ENCODE measurements at regions not wholly inside any gene's neighbourhood (a gene's known extent, or its start where the extent isn't known, plus 50 kb on each side); places are given as distances from the start of the nearest gene placed in this dataset.

DNA sequence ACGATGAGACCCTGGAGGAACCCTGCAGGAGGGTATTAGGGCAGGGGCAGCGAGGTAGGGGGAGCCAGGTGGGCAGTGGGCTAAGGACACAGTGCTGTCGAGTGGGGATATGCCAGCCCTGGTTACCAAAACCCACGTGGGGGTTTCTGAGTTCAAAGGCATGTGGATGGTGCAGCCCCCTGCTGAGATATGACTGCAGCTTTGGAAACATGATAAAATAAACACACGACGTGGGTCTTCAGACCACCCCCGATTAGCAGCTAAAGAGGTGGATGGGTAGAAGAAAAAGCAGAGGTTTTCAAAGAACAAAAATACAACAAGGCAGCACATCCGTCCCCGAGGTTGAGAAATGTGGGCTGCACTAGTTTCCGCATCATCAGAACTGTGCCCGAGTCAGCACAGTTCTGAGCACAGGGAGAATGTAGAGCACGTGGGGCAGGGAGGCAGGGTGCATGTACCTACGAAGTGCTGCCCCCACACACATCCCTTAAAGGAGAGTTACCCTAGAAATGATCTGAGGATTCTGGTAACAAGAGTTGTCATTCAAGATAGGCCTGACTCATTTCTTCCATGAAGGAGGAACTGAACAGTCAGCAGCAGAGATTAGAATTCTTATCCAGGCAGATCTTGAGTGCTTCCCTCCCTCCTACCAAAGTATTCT, 121.3 kb downstream of the RPLP1 start:
- Histone ChIP-seq H3K9ac (ENCODE audit: low read length) (no peak overlapping the region), H4K20me1 (ENCODE audit: insufficient read depth, low read length) (no peaks in the 10 kb centered on the region), H3K36me3 (replicated peaks; ENCODE audit: insufficient read depth, low read length) (no peaks in the 10 kb centered on the region), H3K4me2 (ENCODE audit: low read depth, low read length) (no peak overlapping the region), H3K79me2 (ENCODE audit: low read length) (no peaks in the 10 kb centered on the region), H3K27ac (ENCODE audit: low read length) (no peak overlapping the region), H3K4me3 (ENCODE audit: low read length) (no peak overlapping the region), H3F3A (ENCODE audit: insufficient read depth, low read length) (no peaks in the 10 kb centered on the region), H3K27me3 (replicated peaks; ENCODE audit: insufficient read depth, low read length) (no peaks in the 10 kb centered on the region), H3K9me2 (replicated peaks; ENCODE audit: insufficient read depth, low read length) (no peaks in the 10 kb centered on the region), H3K4me1 (ENCODE audit: low read length) (peaks cover 12% of the 10 kb centered on the region), H2AFZ (ENCODE audit: low read length) (no peak overlapping the region), H3K9me3 (replicated peaks; ENCODE audit: insufficient read depth, low read length) (no peaks in the 10 kb centered on the region)
- no peak for DNase-seq
- TF ChIP-seq EZH2 (optimal IDR thresholded peaks at IDR 0.05; ENCODE audit: low read depth, low read length) (no peak), EZH2phosphoT487 (IDR thresholded peaks at IDR 0.05; ENCODE audit: low read length) (no peak)
- TF ChIP-seq, protein P1, sequence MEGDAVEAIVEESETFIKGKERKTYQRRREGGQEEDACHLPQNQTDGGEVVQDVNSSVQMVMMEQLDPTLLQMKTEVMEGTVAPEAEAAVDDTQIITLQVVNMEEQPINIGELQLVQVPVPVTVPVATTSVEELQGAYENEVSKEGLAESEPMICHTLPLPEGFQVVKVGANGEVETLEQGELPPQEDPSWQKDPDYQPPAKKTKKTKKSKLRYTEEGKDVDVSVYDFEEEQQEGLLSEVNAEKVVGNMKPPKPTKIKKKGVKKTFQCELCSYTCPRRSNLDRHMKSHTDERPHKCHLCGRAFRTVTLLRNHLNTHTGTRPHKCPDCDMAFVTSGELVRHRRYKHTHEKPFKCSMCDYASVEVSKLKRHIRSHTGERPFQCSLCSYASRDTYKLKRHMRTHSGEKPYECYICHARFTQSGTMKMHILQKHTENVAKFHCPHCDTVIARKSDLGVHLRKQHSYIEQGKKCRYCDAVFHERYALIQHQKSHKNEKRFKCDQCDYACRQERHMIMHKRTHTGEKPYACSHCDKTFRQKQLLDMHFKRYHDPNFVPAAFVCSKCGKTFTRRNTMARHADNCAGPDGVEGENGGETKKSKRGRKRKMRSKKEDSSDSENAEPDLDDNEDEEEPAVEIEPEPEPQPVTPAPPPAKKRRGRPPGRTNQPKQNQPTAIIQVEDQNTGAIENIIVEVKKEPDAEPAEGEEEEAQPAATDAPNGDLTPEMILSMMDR (IDR thresholded peaks at IDR 0.05; ENCODE audit: low read length) = no peak

DNA sequence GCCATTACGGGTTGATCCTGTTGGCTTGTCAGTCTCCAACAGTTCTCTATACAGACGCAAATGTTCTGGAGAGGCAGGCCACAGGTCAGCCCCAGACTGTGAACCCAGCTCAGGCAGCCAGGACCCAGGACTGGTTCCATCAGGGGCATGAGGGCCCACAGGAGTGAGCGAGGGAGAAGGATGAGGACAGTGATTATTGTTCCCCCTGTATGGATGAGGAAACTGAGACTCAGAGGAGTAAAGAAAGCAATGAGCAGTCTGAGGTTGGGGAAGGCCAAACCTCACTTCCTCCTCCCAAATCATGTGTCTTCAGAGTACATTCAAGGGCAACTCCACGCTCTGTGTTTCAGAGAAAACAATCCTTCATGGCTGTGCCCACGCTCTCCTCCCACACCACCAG, 121.9 kb downstream of the RPLP1 start:
- no peak overlapping the region for H3K9ac ChIP-seq (ENCODE audit: low read length)
- H3F3A ChIP-seq (ENCODE audit: insufficient read depth, low read length) = no peaks in the 10 kb centered on the region
- no peaks in the 10 kb centered on the region for H3K9me3 ChIP-seq (replicated peaks; ENCODE audit: insufficient read depth, low read length)
- H3K79me2 ChIP-seq (ENCODE audit: low read length) = no peaks in the 10 kb centered on the region
- H3K4me3 ChIP-seq (ENCODE audit: low read length) = no peak overlapping the region
- no peaks in the 10 kb centered on the region for H3K36me3 ChIP-seq (replicated peaks; ENCODE audit: insufficient read depth, low read length)
- no peak overlapping the region for H3K4me2 ChIP-seq (ENCODE audit: low read depth, low read length)
- no peaks in the 10 kb centered on the region for H4K20me1 ChIP-seq (ENCODE audit: insufficient read depth, low read length)
- H2AFZ ChIP-seq (ENCODE audit: low read length) = no peak overlapping the region
- H3K9me2 ChIP-seq (replicated peaks; ENCODE audit: insufficient read depth, low read length) = no peaks in the 10 kb centered on the region
- no peaks in the 10 kb centered on the region for H3K27me3 ChIP-seq (replicated peaks; ENCODE audit: insufficient read depth, low read length)
- TF ChIP-seq, protein P1 (IDR thresholded peaks at IDR 0.05; ENCODE audit: low read length) = no peak
- TF ChIP-seq EZH2phosphoT487 (IDR thresholded peaks at IDR 0.05; ENCODE audit: low read length) = no peak
- no peak for TF ChIP-seq EZH2 (optimal IDR thresholded peaks at IDR 0.05; ENCODE audit: low read depth, low read length)
- H3K4me1 ChIP-seq (ENCODE audit: low read length) = peaks cover 12% of the 10 kb centered on the region
- no peak for DNase-seq
- no peak overlapping the region for H3K27ac ChIP-seq (ENCODE audit: low read length)

DNA sequence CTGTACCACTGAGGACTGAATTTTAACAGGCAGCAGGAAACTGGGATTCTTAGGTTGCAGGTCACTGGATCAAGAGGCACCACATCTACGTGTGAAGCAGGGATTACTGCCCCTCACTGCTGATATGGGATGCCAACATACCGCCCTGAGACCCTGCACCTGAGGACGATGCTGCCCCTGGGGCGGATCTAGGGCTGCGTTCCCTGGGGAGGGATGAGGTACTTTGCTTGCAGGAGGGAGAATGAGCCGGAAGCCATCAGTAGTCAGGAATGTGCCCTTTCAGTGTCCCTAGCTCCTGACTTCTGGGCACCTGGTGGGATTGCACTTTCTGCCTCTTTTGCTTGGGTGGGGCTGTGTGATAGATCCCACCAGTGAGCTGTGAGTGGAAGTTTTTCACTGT, 122.8 kb downstream of the RPLP1 start:
- H4K20me1 ChIP-seq (ENCODE audit: insufficient read depth, low read length) = no peaks in the 10 kb centered on the region
- H3K4me3 ChIP-seq (ENCODE audit: low read length) = no peak overlapping the region
- no peak overlapping the region for H3K9ac ChIP-seq (ENCODE audit: low read length)
- no peak overlapping the region for H2AFZ ChIP-seq (ENCODE audit: low read length)
- no peaks in the 10 kb centered on the region for H3K9me2 ChIP-seq (replicated peaks; ENCODE audit: insufficient read depth, low read length)
- H3F3A ChIP-seq (ENCODE audit: insufficient read depth, low read length) = no peaks in the 10 kb centered on the region
- no peak for DNase-seq
- no peak overlapping the region for H3K4me2 ChIP-seq (ENCODE audit: low read depth, low read length)
- TF ChIP-seq EZH2 (optimal IDR thresholded peaks at IDR 0.05; ENCODE audit: low read depth, low read length) = no peak
- no peak for TF ChIP-seq EZH2phosphoT487 (IDR thresholded peaks at IDR 0.05; ENCODE audit: low read length)
- TF ChIP-seq, protein P1 (IDR thresholded peaks at IDR 0.05; ENCODE audit: low read length) = no peak
- H3K79me2 ChIP-seq (ENCODE audit: low read length) = no peaks in the 10 kb centered on the region
- no peak overlapping the region for H3K27ac ChIP-seq (ENCODE audit: low read length)
- H3K9me3 ChIP-seq (replicated peaks; ENCODE audit: insufficient read depth, low read length) = no peaks in the 10 kb centered on the region
- no peaks in the 10 kb centered on the region for H3K36me3 ChIP-seq (replicated peaks; ENCODE audit: insufficient read depth, low read length)
- H3K27me3 ChIP-seq (replicated peaks; ENCODE audit: insufficient read depth, low read length) = no peaks in the 10 kb centered on the region
- H3K4me1 ChIP-seq (ENCODE audit: low read length) = peaks cover 12% of the 10 kb centered on the region

All from MM.1S (cell line).